ENCODE measurements at regions not wholly inside any gene's neighbourhood (a gene's known extent, or its start where the extent isn't known, plus 50 kb on each side); places are given as distances from the start of the nearest gene placed in this dataset.
A peak's percentile ranks its signal among the peaks of the same experiment; 100 is the strongest.

DNA sequence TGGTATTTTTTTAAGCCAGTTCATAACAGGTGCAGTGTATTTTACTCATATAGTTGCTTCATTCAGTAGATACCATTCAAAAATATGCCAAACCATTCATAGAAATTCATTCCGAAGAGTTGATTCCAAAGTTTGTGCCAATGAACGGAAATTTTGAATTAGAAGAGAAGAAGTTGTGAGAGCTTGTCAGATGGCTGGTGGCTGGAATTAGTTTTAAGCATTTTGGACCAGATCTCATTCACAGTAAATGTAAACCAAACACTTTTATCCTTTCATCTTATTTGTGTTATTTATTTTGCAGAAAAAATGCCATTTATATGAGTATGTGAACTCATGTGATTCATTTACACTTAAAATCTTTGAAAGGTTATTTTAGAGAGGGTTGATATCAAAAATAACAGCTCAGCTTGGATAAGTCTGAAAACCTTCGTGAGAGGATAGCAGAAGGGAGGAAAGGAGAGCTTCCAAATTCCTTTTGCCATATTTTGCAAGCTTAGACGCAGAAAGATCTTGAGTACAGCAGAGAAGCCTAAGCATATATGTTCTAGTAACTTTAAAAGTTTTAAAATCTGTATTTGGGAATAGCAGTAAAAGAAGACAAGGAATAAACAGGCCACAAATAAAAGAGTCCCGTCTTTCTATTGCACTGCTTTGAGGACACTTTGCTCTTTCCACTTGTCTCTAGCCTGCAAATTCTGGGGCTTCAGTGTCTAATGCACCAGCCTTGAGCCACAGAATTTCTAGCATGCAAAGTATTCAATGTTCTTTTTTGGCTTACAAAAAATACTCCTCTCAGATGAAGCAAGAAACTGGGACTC is 253.6 kb upstream of the FLRT2 start:
- Histone ChIP-seq H3K4me1 (peaks cover 4% of the 10 kb centered on the region; the same call in 1 of the 3 replicates), H3K4me2 (no peak overlapping the region), H3K4me3 (no peak overlapping the region), H3K27ac (no peak overlapping the region), H3K9me3 (no peaks in the 10 kb centered on the region)
- no peak for FAIRE-seq
- no peak for DNase-seq (ENCODE audit: low read depth in 1 of 2, low spot score in 1 of 2)
- ChIA-PET POLR2A (no interaction called here), CTCF (interaction anchor here (1.7 kb wide), 1 partner anchor 252 kb away, joined by 6 read pairs; no protein-coding TSS in a partner anchor)
- WGBS (ENCODE audit: missing lambda C conversion rate): 68% methylated on average over 5 of the region's 5 CpGs
- TF ChIP-seq FOXS1 (CRISPR knock-in tag; IDR thresholded peaks at IDR 0.05): no peak
- ATAC-seq: no peak

DNA sequence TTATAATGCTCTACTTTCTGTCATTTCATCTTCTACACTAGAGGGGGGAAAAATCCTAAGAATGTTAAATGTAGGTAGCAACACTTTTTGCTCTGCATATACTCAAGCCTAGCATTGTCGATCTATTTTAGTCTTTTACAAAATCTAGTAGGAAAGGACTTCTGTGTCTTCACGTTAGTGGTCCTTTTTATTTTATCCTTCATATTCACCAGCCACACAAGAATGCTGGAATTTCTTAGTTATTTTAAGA is 253.0 kb upstream of the FLRT2 start:
- WGBS (ENCODE audit: missing lambda C conversion rate): 31% methylated on average over 2 of the region's 2 CpGs
- Histone ChIP-seq H3K4me3 (no peak overlapping the region), H3K27ac (no peak overlapping the region), H3K4me2 (no peak overlapping the region), H3K4me1 (peaks cover 4% of the 10 kb centered on the region; the same call in 1 of the 3 replicates), H3K9me3 (no peaks in the 10 kb centered on the region)
- TF ChIP-seq FOSB (CRISPR knock-in tag; IDR thresholded peaks at IDR 0.05) (no peak), FOSL2 (IDR thresholded peaks at IDR 0.05) (no peak), FOSL2 (CRISPR knock-in tag; IDR thresholded peaks at IDR 0.05) (no peak), EHF (CRISPR knock-in tag; IDR thresholded peaks at IDR 0.05) (no peak), RCOR1 (IDR thresholded peaks at IDR 0.05; ENCODE audit: low read depth, low read length) (no peak), GATA3 (IDR thresholded peaks at IDR 0.05; ENCODE audit: borderline replicate concordance) (no peak), CEBPB (IDR thresholded peaks at IDR 0.05) (no peak), HEYL (CRISPR knock-in tag; IDR thresholded peaks at IDR 0.05) (no peak), SREBF2 (IDR thresholded peaks at IDR 0.05) (no peak), JUN (IDR thresholded peaks at IDR 0.05) (no peak), TP53 (CRISPR knock-in tag; IDR thresholded peaks at IDR 0.05) (no peak), MYC (IDR thresholded peaks at IDR 0.05; ENCODE audit: borderline replicate concordance, low read length) (no peak), RFX5 (IDR thresholded peaks at IDR 0.05) (no peak), RAD21 (conservative IDR thresholded peaks at IDR 0.05 in 1 of 2, IDR thresholded peaks at IDR 0.05 in 1 of 2) (no peak)
- TF ChIP-seq, protein P1, sequence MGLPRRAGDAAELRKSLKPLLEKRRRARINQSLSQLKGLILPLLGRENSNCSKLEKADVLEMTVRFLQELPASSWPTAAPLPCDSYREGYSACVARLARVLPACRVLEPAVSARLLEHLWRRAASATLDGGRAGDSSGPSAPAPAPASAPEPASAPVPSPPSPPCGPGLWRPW (IDR thresholded peaks at IDR 0.05): no peak
- FAIRE-seq: no peak
- no peak for DNase-seq (ENCODE audit: low read depth in 1 of 2, low spot score in 1 of 2)
- CTCF ChIA-PET: no interaction called here
- no peak for ATAC-seq
- POLR2A ChIA-PET: no interaction called here

DNA sequence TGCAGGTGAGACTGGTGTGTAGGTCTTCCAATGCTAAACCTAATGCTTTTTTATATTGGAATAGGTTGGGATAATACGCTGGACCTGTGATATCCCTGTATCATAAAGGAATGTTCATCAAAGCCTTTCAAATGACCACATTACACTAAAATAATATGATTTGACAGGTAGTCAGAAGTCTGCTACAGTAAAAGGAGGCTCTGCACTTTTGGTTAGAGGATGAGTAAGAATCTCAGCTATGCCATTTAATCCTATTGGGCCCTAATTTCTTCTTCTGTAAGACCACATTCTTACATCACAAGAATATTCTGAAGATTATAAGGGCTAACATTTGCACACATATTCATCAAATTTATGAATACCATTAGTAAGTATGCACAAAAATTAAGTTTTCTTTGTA is 250.5 kb upstream of the FLRT2 start:
- Histone ChIP-seq H3K27ac (no peak overlapping the region), H3K9me3 (no peaks in the 10 kb centered on the region), H3K4me3 (no peak overlapping the region), H3K4me2 (no peak overlapping the region), H3K4me1 (peaks cover 4% of the 10 kb centered on the region; the same call in 1 of the 3 replicates)
- CTCF ChIA-PET: no interaction called here
- 94% methylated on average over 1 of the region's 1 CpG for whole genome bisulfite sequencing (ENCODE audit: missing lambda C conversion rate)
- peak; percentile 51 for FAIRE-seq
- ATAC-seq: no peak
- TF ChIP-seq HOXA7 (CRISPR knock-in tag; IDR thresholded peaks at IDR 0.05) (no peak), EP300 (IDR thresholded peaks at IDR 0.05) (no peak), HEYL (CRISPR knock-in tag; IDR thresholded peaks at IDR 0.05) (no peak)
- TF ChIP-seq, protein P2, sequence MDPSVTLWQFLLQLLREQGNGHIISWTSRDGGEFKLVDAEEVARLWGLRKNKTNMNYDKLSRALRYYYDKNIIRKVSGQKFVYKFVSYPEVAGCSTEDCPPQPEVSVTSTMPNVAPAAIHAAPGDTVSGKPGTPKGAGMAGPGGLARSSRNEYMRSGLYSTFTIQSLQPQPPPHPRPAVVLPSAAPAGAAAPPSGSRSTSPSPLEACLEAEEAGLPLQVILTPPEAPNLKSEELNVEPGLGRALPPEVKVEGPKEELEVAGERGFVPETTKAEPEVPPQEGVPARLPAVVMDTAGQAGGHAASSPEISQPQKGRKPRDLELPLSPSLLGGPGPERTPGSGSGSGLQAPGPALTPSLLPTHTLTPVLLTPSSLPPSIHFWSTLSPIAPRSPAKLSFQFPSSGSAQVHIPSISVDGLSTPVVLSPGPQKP (IDR thresholded peaks at IDR 0.05; ENCODE audit: low read depth, low read length): no peak
- no peak for DNase-seq (ENCODE audit: low read depth in 1 of 2, low spot score in 1 of 2)
- POLR2A ChIA-PET: no interaction called here

DNA sequence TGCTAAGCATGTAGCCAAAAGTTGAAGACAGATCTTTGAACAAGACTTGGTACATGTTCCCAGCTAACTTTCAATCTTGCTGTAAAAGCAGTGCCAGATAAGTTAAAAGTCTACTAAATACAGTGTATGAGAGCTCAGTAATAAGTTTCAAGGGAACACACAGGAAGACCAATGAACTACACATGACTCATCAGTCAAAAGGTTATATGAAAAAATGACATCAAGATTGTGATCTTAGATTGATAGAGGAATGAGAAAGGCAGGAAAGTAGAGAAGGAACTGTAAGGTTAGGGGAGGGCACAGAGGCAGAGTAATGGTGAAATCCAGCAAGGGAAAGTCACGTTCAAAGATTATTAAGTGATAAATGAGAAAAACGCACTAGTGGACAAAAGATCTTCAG is 249.9 kb upstream of the FLRT2 start:
- 44% methylated on average over 2 of the region's 2 CpGs for WGBS (ENCODE audit: missing lambda C conversion rate)
- TF ChIP-seq FOSL2 (IDR thresholded peaks at IDR 0.05) (no peak), FOSL2 (CRISPR knock-in tag; IDR thresholded peaks at IDR 0.05) (peak; percentile 52), GATA3 (IDR thresholded peaks at IDR 0.05; ENCODE audit: borderline replicate concordance) (peak; percentile 41; the same call in 1 of the 2 replicates), JUNB (IDR thresholded peaks at IDR 0.05) (no peak)
- H3K4me3 ChIP-seq: no peak overlapping the region
- peak in 1 of 2 experiments; percentile 1 for DNase-seq (ENCODE audit: low read depth in 1 of 2, low spot score in 1 of 2)
- no peak overlapping the region for H3K27ac ChIP-seq
- H3K9me3 ChIP-seq: no peaks in the 10 kb centered on the region
- H3K4me2 ChIP-seq: peak overlapping the region; percentile 13; the same call in 1 of the 3 replicates
- CTCF ChIA-PET: no interaction called here
- no peak for FAIRE-seq
- peak in 1 of 2 experiments; percentile 50; a peak in 1 of 6 replicates for ATAC-seq
- POLR2A ChIA-PET: no interaction called here
- peaks cover 4% of the 10 kb centered on the region; the same call in 1 of the 3 replicates for H3K4me1 ChIP-seq
